GM06990 (cell line): ENCODE measurements at regions not wholly inside any gene's neighbourhood (a gene's known extent, or its start where the extent isn't known, plus 50 kb on each side); places are given as distances from the start of the nearest gene placed in this dataset.

Experiments
- DNase-seq: peaks from one replicate; pipeline ENCODE4 v3.0.0-alpha.2; 2011; ENCODE audit not compliant: insufficient read length; ENCODE audit errors: extremely low read depth
- H3K27me3 ChIP-seq: replicated peaks from 2 replicates; pipeline ENCODE4 v1.6.0; 2011; ENCODE audit warnings: low read length; ENCODE audit not compliant: control insufficient read depth, insufficient read depth
- H3K36me3 ChIP-seq: 2 replicates; pipeline ENCODE4 v1.5.1; 2011; ENCODE audit warnings: low read length; ENCODE audit not compliant: control insufficient read depth, insufficient read depth
- H3K4me3 ChIP-seq: replicated peaks from 2 replicates; pipeline ENCODE4 v1.5.1; 2011; ENCODE audit warnings: low read depth, mild to moderate bottlenecking, control low read depth, low read length
- CTCF ChIP-seq: IDR thresholded peaks from 2 replicates; pipeline ENCODE4 v1.5.1; 2011; ENCODE audit warnings: low read length, control low read depth, mild to moderate bottlenecking, inconsistent platforms; ENCODE audit not compliant: insufficient read depth, poor library complexity, severe bottlenecking

GRCh38 chr1:82813386-82813785, 1012.7 kb downstream of the ADGRL2 start:
- no peak for TF ChIP-seq CTCF
- DNase-seq: no peak
- H3K4me3 ChIP-seq: no peak overlapping the region
- no peaks in the 10 kb centered on the region for H3K36me3 ChIP-seq
- H3K27me3 ChIP-seq: no peaks in the 10 kb centered on the region

GRCh38 chr1:82810601-82811000, 1009.9 kb downstream of the ADGRL2 start:
- Histone ChIP-seq H3K4me3 (no peak overlapping the region), H3K27me3 (no peaks in the 10 kb centered on the region), H3K36me3 (no peaks in the 10 kb centered on the region)
- DNase-seq: no peak
- no peak for TF ChIP-seq CTCF

- H3K27me3 ChIP-seq: no peaks in the 10 kb centered on the region
- DNase-seq: no peak
- H3K4me3 ChIP-seq: no peak overlapping the region
- H3K36me3 ChIP-seq: no peaks in the 10 kb centered on the region
- TF ChIP-seq CTCF: no peak
Measured at GRCh38 chr1:82807563-82807962, 1006.8 kb downstream of the ADGRL2 start.

- Histone ChIP-seq H3K4me3 (no peak overlapping the region), H3K27me3 (no peaks in the 10 kb centered on the region), H3K36me3 (no peaks in the 10 kb centered on the region)
- no peak for DNase-seq
- no peak for TF ChIP-seq CTCF
Measured at GRCh38 chr1:82806133-82806532, 1005.4 kb downstream of the ADGRL2 start.

- no peaks in the 10 kb centered on the region for H3K27me3 ChIP-seq
- H3K4me3 ChIP-seq: no peak overlapping the region
- DNase-seq: no peak
- H3K36me3 ChIP-seq: no peaks in the 10 kb centered on the region
- TF ChIP-seq CTCF: no peak
Measured at GRCh38 chr1:82801176-82801575, 1000.4 kb downstream of the ADGRL2 start.

GRCh38 chr1:82800721-82801120, 1000.0 kb downstream of the ADGRL2 start:
- H3K4me3 ChIP-seq: no peak overlapping the region

More at GRCh38 chr1:82800721-82801120, 1000.0 kb downstream of the ADGRL2 start:
- H3K27me3 ChIP-seq: no peaks in the 10 kb centered on the region
- no peaks in the 10 kb centered on the region for H3K36me3 ChIP-seq
- no peak for TF ChIP-seq CTCF
- no peak for DNase-seq
